ENCODE measurements at regions not wholly inside any gene's neighbourhood (a gene's known extent, or its start where the extent isn't known, plus 50 kb on each side); places are given as distances from the start of the nearest gene placed in this dataset.

DNA sequence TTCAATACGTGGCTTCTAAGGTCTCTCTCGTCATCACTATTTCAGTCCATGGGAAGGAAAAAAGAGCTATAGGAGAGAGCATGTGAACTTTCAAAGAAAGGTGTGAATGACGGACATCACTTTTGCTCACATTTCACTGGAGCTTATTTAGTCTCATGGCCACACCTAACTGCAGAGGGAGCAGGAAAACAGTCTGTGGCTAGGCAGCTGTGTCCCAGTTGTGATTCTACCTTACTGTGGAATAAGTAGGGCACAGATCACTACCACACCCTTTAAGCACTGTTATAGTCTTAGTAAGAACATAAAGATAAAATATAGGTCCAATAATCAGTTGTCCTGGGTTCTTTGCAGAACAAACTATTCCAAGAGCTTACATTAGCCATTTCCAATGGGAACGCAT is 192.9 kb downstream of the NRIP1 start:
- TF ChIP-seq EZH2 (IDR thresholded peaks at IDR 0.05) (no peak), POLR2AphosphoS5 (IDR thresholded peaks at IDR 0.05; ENCODE audit: borderline replicate concordance, low read depth, low read length) (no peak)
